HL-60 (cell line): ENCODE measurements at regions not wholly inside any gene's neighbourhood (a gene's known extent, or its start where the extent isn't known, plus 50 kb on each side); places are given as distances from the start of the nearest gene placed in this dataset.

Source experiments
- DNase-seq, 2 experiments: peaks; one replicate each; pipeline ENCODE4 v3.0.0-alpha.2; 2010 to 2020; ENCODE audit warnings: low read depth in 1 of 2, low spot score in 1 of 2
- H3K27ac ChIP-seq: fragments of 250-450 bp; sonication (Bioruptor Pico); replicated peaks from 2 replicates; pipeline ENCODE4 v1.5.1; 2020; ENCODE audit warnings: mild to moderate bottlenecking, moderate library complexity
- H3K27me3 ChIP-seq: fragments of 250-450 bp; sonication (Bioruptor Pico); 2 replicates; pipeline ENCODE4 v1.5.1; 2021; ENCODE audit warnings: mild to moderate bottlenecking, moderate library complexity; ENCODE audit not compliant: insufficient read depth, poor library complexity, severe bottlenecking
- H3K4me3 ChIP-seq: replicated peaks from 2 replicates; pipeline ENCODE4 v1.5.1; 2011; ENCODE audit warnings: mild to moderate bottlenecking, control low read depth, low read length; ENCODE audit not compliant: insufficient read depth
- GABPA ChIP-seq: IDR thresholded peaks from 2 replicates; pipeline ENCODE4 v1.6.1; 2012; ENCODE audit warnings: low read depth
- POLR2AphosphoS5 ChIP-seq: IDR thresholded peaks from 2 replicates; pipeline ENCODE4 v1.6.1; 2012; ENCODE audit warnings: low read depth
- SPI1 ChIP-seq: IDR thresholded peaks from 2 replicates; pipeline ENCODE4 v1.6.1; 2012; ENCODE audit warnings: low read depth, mild to moderate bottlenecking, borderline replicate concordance
- TF ChIP-seq, protein P1 (sequence below): IDR thresholded peaks from one replicate; pipeline ENCODE4 v1.5.1; 2011; ENCODE audit warnings: low read length, control low read depth, inconsistent platforms; ENCODE audit not compliant: insufficient read depth
- TF ChIP-seq, protein P2 (sequence below): IDR thresholded peaks from 2 replicates; pipeline ENCODE4 v1.6.1; 2012; ENCODE audit warnings: low read depth; ENCODE audit not compliant: insufficient replicate concordance

- no peak for TF ChIP-seq GABPA
- TF ChIP-seq, protein P1, sequence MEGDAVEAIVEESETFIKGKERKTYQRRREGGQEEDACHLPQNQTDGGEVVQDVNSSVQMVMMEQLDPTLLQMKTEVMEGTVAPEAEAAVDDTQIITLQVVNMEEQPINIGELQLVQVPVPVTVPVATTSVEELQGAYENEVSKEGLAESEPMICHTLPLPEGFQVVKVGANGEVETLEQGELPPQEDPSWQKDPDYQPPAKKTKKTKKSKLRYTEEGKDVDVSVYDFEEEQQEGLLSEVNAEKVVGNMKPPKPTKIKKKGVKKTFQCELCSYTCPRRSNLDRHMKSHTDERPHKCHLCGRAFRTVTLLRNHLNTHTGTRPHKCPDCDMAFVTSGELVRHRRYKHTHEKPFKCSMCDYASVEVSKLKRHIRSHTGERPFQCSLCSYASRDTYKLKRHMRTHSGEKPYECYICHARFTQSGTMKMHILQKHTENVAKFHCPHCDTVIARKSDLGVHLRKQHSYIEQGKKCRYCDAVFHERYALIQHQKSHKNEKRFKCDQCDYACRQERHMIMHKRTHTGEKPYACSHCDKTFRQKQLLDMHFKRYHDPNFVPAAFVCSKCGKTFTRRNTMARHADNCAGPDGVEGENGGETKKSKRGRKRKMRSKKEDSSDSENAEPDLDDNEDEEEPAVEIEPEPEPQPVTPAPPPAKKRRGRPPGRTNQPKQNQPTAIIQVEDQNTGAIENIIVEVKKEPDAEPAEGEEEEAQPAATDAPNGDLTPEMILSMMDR, result no peak
- TF ChIP-seq, protein P2, sequence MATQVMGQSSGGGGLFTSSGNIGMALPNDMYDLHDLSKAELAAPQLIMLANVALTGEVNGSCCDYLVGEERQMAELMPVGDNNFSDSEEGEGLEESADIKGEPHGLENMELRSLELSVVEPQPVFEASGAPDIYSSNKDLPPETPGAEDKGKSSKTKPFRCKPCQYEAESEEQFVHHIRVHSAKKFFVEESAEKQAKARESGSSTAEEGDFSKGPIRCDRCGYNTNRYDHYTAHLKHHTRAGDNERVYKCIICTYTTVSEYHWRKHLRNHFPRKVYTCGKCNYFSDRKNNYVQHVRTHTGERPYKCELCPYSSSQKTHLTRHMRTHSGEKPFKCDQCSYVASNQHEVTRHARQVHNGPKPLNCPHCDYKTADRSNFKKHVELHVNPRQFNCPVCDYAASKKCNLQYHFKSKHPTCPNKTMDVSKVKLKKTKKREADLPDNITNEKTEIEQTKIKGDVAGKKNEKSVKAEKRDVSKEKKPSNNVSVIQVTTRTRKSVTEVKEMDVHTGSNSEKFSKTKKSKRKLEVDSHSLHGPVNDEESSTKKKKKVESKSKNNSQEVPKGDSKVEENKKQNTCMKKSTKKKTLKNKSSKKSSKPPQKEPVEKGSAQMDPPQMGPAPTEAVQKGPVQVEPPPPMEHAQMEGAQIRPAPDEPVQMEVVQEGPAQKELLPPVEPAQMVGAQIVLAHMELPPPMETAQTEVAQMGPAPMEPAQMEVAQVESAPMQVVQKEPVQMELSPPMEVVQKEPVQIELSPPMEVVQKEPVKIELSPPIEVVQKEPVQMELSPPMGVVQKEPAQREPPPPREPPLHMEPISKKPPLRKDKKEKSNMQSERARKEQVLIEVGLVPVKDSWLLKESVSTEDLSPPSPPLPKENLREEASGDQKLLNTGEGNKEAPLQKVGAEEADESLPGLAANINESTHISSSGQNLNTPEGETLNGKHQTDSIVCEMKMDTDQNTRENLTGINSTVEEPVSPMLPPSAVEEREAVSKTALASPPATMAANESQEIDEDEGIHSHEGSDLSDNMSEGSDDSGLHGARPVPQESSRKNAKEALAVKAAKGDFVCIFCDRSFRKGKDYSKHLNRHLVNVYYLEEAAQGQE, result no peak
- TF ChIP-seq POLR2AphosphoS5, result no peak
- no peak for TF ChIP-seq SPI1
- Histone ChIP-seq H3K27me3 (no peaks in the 10 kb centered on the region), H3K4me3 (no peak overlapping the region), H3K27ac (no peak overlapping the region)
- no peak for DNase-seq
Measured at GRCh38 chr3:150077107-150077506, 106.4 kb upstream of the PFN2 start.

DNA sequence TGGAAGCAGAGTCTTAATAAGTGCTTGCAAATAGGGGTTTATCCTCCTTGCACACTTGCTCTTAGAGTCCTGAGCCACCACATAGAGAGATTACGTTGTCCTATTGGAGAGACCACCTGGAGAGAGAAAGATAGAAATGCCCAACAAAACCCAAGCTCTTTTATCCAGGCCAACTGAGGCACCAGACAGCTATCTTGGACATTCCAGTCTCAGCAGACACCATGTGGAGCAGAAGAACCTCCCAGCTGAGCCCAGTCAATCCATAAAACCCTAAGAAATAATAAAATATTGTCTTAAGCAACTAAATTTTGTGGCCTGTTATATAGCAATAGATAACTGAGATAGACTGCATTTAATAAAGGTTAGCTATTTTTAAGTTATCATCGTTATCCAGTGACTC, 105.7 kb upstream of the PFN2 start:
- Histone ChIP-seq H3K4me3 (no peak overlapping the region), H3K27ac (no peak overlapping the region), H3K27me3 (no peaks in the 10 kb centered on the region)
- TF ChIP-seq, protein P1, result no peak
- TF ChIP-seq GABPA, result no peak
- TF ChIP-seq SPI1, result no peak
- TF ChIP-seq POLR2AphosphoS5, result no peak
- TF ChIP-seq, protein P2, result no peak
- DNase-seq, result no peak

DNA sequence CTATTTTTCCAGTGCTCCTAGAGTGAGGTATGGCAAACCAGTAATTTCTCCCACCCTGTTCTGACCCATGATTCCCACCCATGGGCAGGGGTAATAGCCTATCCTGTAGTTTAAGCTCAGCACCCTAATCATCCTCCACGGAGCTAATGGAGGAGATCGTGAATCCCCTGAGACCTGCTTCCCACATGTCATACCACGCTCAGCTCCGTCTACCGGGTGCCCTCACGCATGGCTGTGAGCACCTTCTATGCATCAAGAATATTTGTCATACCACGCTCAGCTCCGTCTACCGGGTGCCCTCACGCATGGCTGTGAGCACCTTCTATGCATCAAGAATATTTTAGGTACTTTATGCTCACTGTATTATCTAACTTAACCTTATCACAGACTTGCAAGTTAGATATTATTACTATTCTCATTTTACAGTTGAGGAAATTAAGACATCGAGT, 104.7 kb upstream of the PFN2 start:
- H3K4me3 ChIP-seq, result no peak overlapping the region
- no peak for DNase-seq
- H3K27ac ChIP-seq, result no peak overlapping the region
- no peaks in the 10 kb centered on the region for H3K27me3 ChIP-seq
- TF ChIP-seq SPI1, result no peak
- no peak for TF ChIP-seq POLR2AphosphoS5
- TF ChIP-seq GABPA, result no peak
- TF ChIP-seq, protein P2, result no peak
- TF ChIP-seq, protein P1, result no peak
